Fibroblast of lung (primary cell): ENCODE measurements at regions not wholly inside any gene's neighbourhood (a gene's known extent, or its start where the extent isn't known, plus 50 kb on each side); places are given as distances from the start of the nearest gene placed in this dataset.

Experiments
- DNase-seq, 2 donors: peaks; one replicate each; pipeline versions ENCODE4 v3.0.0 to v3.0.0-alpha.2; 2010; ENCODE audit warnings: low read depth in 2 of 2
- H2AFZ ChIP-seq: 2 replicates; pipeline ENCODE4 v1.5.1; 2012; ENCODE audit warnings: low read length, control low read depth, inconsistent platforms
- H3K27ac ChIP-seq: 2 replicates; pipeline ENCODE4 v1.5.1; 2011; ENCODE audit warnings: low read length, control low read depth; ENCODE audit not compliant: insufficient read depth
- H3K27me3 ChIP-seq: 2 replicates; pipeline ENCODE4 v1.5.1; 2011; ENCODE audit warnings: mild to moderate bottlenecking, low read length; ENCODE audit not compliant: control insufficient read depth, insufficient read depth
- H3K36me3 ChIP-seq: 2 replicates; pipeline ENCODE4 v1.5.1; 2011; ENCODE audit warnings: low read length; ENCODE audit not compliant: control insufficient read depth, insufficient read depth
- H3K4me1 ChIP-seq: 2 replicates; pipeline ENCODE4 v1.5.1; 2011; ENCODE audit warnings: low read length; ENCODE audit not compliant: control insufficient read depth, insufficient read depth; ENCODE audit errors: extremely low read depth
- H3K4me2 ChIP-seq: 2 replicates; pipeline ENCODE4 v1.5.1; 2011; ENCODE audit warnings: low read length, control low read depth; ENCODE audit not compliant: insufficient read depth; ENCODE audit errors: extremely low read depth
- H3K4me3 ChIP-seq, 4 experiments: fragments of 200-600 bp in 1 of 4; sonication (generic) in 1 of 4; replicated peaks in 1 of 4; 2 replicates each; pipeline ENCODE4 v1.5.1; 2011 to 2016; ENCODE audit warnings: low read length in 4 of 4, low read depth in 3 of 4, mild to moderate bottlenecking in 3 of 4, control low read depth in 2 of 4, inconsistent platforms in 1 of 4, mixed read lengths in 1 of 4; ENCODE audit not compliant: insufficient read depth in 1 of 4; ENCODE audit errors: control extremely low read depth in 1 of 4
- H3K79me2 ChIP-seq: 2 replicates; pipeline ENCODE4 v1.5.1; 2012; ENCODE audit warnings: mild to moderate bottlenecking, low read length, inconsistent platforms; ENCODE audit not compliant: control insufficient read depth, insufficient read depth
- H3K9ac ChIP-seq: 2 replicates; pipeline ENCODE4 v1.5.1; 2011; ENCODE audit warnings: mild to moderate bottlenecking, low read length, control low read depth; ENCODE audit not compliant: insufficient read depth
- H3K9me3 ChIP-seq: 2 replicates; pipeline ENCODE4 v1.5.1; 2012; ENCODE audit warnings: low read depth, low read length; ENCODE audit not compliant: control insufficient read depth, insufficient read depth
- H4K20me1 ChIP-seq: 2 replicates; pipeline ENCODE4 v1.5.1; 2011; ENCODE audit warnings: low read length; ENCODE audit not compliant: control insufficient read depth, insufficient read depth; ENCODE audit errors: extremely low read depth
- CTCF ChIP-seq, 2 donors: IDR thresholded peaks in 1 of 2; conservative IDR thresholded peaks in 1 of 2; 1 replicate in 1 of 2; 2 replicates in 1 of 2; pipeline ENCODE4 v1.5.1; 2011 to 2012; ENCODE audit warnings: low read length in 2 of 2, control low read depth in 1 of 2, inconsistent platforms in 1 of 2, low read depth in 1 of 2, mild to moderate bottlenecking in 1 of 2
- EZH2 ChIP-seq: IDR thresholded peaks from 2 replicates; pipeline ENCODE4 v1.5.1; 2012; ENCODE audit warnings: low read length, control low read depth, mild to moderate bottlenecking; ENCODE audit errors: missing control alignments

GRCh38 chr5:106825374-106825773, 845.4 kb downstream of the EFNA5 start:
- TF ChIP-seq EZH2: no peak
- TF ChIP-seq CTCF (conservative IDR thresholded peaks at IDR 0.05 in 1 of 2, IDR thresholded peaks at IDR 0.05 in 1 of 2; ENCODE audit: low read depth in 1 of 2, low read length in 2 of 2): no peak
- H3K27me3 ChIP-seq: no peaks in the 10 kb centered on the region
- no peak overlapping the region for H3K9ac ChIP-seq
- no peak overlapping the region for H2AFZ ChIP-seq
- peak; percentile 5 to 48 for DNase-seq
- no peaks in the 10 kb centered on the region for H3K4me1 ChIP-seq
- no peak overlapping the region for H3K4me3 ChIP-seq
- H3K27ac ChIP-seq: no peak overlapping the region
- H3K36me3 ChIP-seq: no peaks in the 10 kb centered on the region
- H3K79me2 ChIP-seq: no peaks in the 10 kb centered on the region
- H3K9me3 ChIP-seq: no peaks in the 10 kb centered on the region
- no peak overlapping the region for H3K4me2 ChIP-seq
- H4K20me1 ChIP-seq: no peaks in the 10 kb centered on the region

GRCh38 chr5:106822851-106823250, 847.9 kb downstream of the EFNA5 start:
- TF ChIP-seq EZH2 (no peak), CTCF (conservative IDR thresholded peaks at IDR 0.05 in 1 of 2, IDR thresholded peaks at IDR 0.05 in 1 of 2; ENCODE audit: low read depth in 1 of 2, low read length in 2 of 2) (no peak)
- no peaks in the 10 kb centered on the region for H4K20me1 ChIP-seq
- H3K4me1 ChIP-seq: no peaks in the 10 kb centered on the region
- H3K4me3 ChIP-seq: no peak overlapping the region
- H3K36me3 ChIP-seq: no peaks in the 10 kb centered on the region
- H3K27ac ChIP-seq: no peak overlapping the region
- no peak overlapping the region for H2AFZ ChIP-seq
- no peaks in the 10 kb centered on the region for H3K9me3 ChIP-seq
- H3K79me2 ChIP-seq: no peaks in the 10 kb centered on the region
- H3K4me2 ChIP-seq: no peak overlapping the region
- DNase-seq: no peak
- H3K27me3 ChIP-seq: no peaks in the 10 kb centered on the region
- no peak overlapping the region for H3K9ac ChIP-seq

GRCh38 chr5:106818552-106818951, 852.2 kb downstream of the EFNA5 start:
- Histone ChIP-seq H3K36me3 (no peaks in the 10 kb centered on the region), H3K79me2 (no peaks in the 10 kb centered on the region), H4K20me1 (no peaks in the 10 kb centered on the region), H3K27ac (no peak overlapping the region), H3K27me3 (no peaks in the 10 kb centered on the region), H3K4me3 (no peak overlapping the region), H3K4me1 (no peaks in the 10 kb centered on the region), H2AFZ (no peak overlapping the region), H3K4me2 (no peak overlapping the region), H3K9me3 (no peaks in the 10 kb centered on the region), H3K9ac (no peak overlapping the region)
- DNase-seq: no peak
- no peak for TF ChIP-seq CTCF (conservative IDR thresholded peaks at IDR 0.05 in 1 of 2, IDR thresholded peaks at IDR 0.05 in 1 of 2; ENCODE audit: low read depth in 1 of 2, low read length in 2 of 2)
- no peak for TF ChIP-seq EZH2
